HEK293 (cell line): ENCODE measurements at regions not wholly inside any gene's neighbourhood (a gene's known extent, or its start where the extent isn't known, plus 50 kb on each side); places are given as distances from the start of the nearest gene placed in this dataset.

ENCODE experiments used
- CTCF ChIA-PET: fragments of 350-600 bp; formaldehyde crosslinking; extraction: SDS; loops from one replicate; lab custom pipeline; 2021; ENCODE audit warnings: antibody characterized with exemption; lab: Yijun Ruan, JAX
- POLR2A ChIA-PET: fragments of 300-600 bp; formaldehyde crosslinking; extraction: SDS; loops from one replicate; lab custom pipeline; 2020; ENCODE audit warnings: antibody characterized with exemption, inconsistent platforms; lab: Yijun Ruan, JAX
- H3K27ac ChIP-seq: fragments of 200-500 bp; sonication (Bioruptor generic); 2 replicates; pipeline ENCODE4 v1.5.1; 2014; ENCODE audit warnings: low read depth, low read length, control low read depth, inconsistent platforms; ENCODE audit errors: extremely low read depth
- H3K36me3 ChIP-seq, 2 experiments: fragments of 200-500 bp in 1 of 2; sonication (Bioruptor generic) in 1 of 2; 1 replicate in 1 of 2; 2 replicates in 1 of 2; pipeline ENCODE4 v1.5.1; 2014 to 2017; ENCODE audit warnings: inconsistent platforms in 2 of 2, low read length in 2 of 2; ENCODE audit not compliant: control insufficient read depth in 2 of 2, insufficient read depth in 1 of 2
- H3K4me1 ChIP-seq: fragments of 200-500 bp; sonication (Bioruptor generic); 2 replicates; pipeline ENCODE4 v1.5.1; 2014; ENCODE audit warnings: mild to moderate bottlenecking, low read length, inconsistent platforms; ENCODE audit not compliant: control insufficient read depth, insufficient read depth
- H3K4me3 ChIP-seq: 2 replicates; pipeline ENCODE4 v1.5.1; 2011; ENCODE audit warnings: low read depth, mild to moderate bottlenecking, control low read depth, low read length, moderate library complexity
- H3K9me3 ChIP-seq: fragments of 200-500 bp; sonication (Bioruptor generic); 2 replicates; pipeline ENCODE4 v1.5.1; 2014; ENCODE audit warnings: low read depth, low read length, inconsistent platforms; ENCODE audit not compliant: control insufficient read depth, insufficient read depth
- GLIS2 ChIP-seq: fragments of 450-650 bp; formaldehyde crosslinking; IDR thresholded peaks from 2 replicates; pipeline ENCODE4 v1.5.1; 2016; ENCODE audit warnings: missing biosample characterization, missing genetic modification characterization
- HOXD13 ChIP-seq: sonication (generic); formaldehyde crosslinking; IDR thresholded peaks from 2 replicates; pipeline ENCODE4 v1.8.0; 2022; ENCODE audit warnings: missing genetic modification reagents, borderline replicate concordance
- KLF16 ChIP-seq: fragments of 450-650 bp; formaldehyde crosslinking; IDR thresholded peaks from 2 replicates; pipeline ENCODE4 v1.5.1; 2017; ENCODE audit warnings: missing biosample characterization, missing genetic modification characterization
- KLF9 ChIP-seq: fragments of 450-650 bp; formaldehyde crosslinking; IDR thresholded peaks from 2 replicates; pipeline ENCODE4 v1.5.1; 2016; ENCODE audit warnings: missing biosample characterization, missing genetic modification characterization, low read depth
- RBAK ChIP-seq: fragments of 450-650 bp; formaldehyde crosslinking; IDR thresholded peaks from 2 replicates; pipeline ENCODE4 v1.5.1; 2016; ENCODE audit warnings: missing biosample characterization, missing genetic modification characterization
- ZBTB1 ChIP-seq: fragments of 450-650 bp; formaldehyde crosslinking; IDR thresholded peaks from 2 replicates; pipeline ENCODE4 v1.5.1; 2016; ENCODE audit warnings: missing biosample characterization, missing genetic modification characterization
- ZBTB21 ChIP-seq: fragments of 450-650 bp; formaldehyde crosslinking; IDR thresholded peaks from 2 replicates; pipeline ENCODE4 v1.5.1; 2017; ENCODE audit warnings: missing biosample characterization, missing genetic modification characterization
- ZBTB7A ChIP-seq: fragments of 450-650 bp; formaldehyde crosslinking; IDR thresholded peaks from 2 replicates; pipeline ENCODE4 v1.5.1; 2016; ENCODE audit warnings: low read depth, missing biosample characterization, missing genetic modification characterization
- ZEB2 ChIP-seq: fragments of 450-650 bp; formaldehyde crosslinking; IDR thresholded peaks from 2 replicates; pipeline ENCODE4 v1.5.1; 2016; ENCODE audit warnings: missing biosample characterization, missing genetic modification characterization
- ZNF202 ChIP-seq: fragments of 450-650 bp; formaldehyde crosslinking; IDR thresholded peaks from 2 replicates; pipeline ENCODE4 v1.5.1; 2016; ENCODE audit warnings: missing biosample characterization, missing genetic modification characterization, borderline replicate concordance
- ZNF23 ChIP-seq: fragments of 450-650 bp; formaldehyde crosslinking; IDR thresholded peaks from 2 replicates; pipeline ENCODE4 v1.5.1; 2016; ENCODE audit warnings: missing biosample characterization, missing genetic modification characterization, borderline replicate concordance
- ZNF266 ChIP-seq: fragments of 450-650 bp; formaldehyde crosslinking; IDR thresholded peaks from 2 replicates; pipeline ENCODE4 v1.5.1; 2016; ENCODE audit warnings: missing biosample characterization, missing genetic modification characterization, low read depth
- ZNF274 ChIP-seq, 2 experiments: fragments of 200-500 bp in 1 of 2; fragments of 450-650 bp in 1 of 2; sonication (Bioruptor generic) in 1 of 2; formaldehyde crosslinking in 1 of 2; IDR thresholded peaks; 2 replicates each; pipeline versions ENCODE4 v1.5.1 to v1.6.1; 2014 to 2016; ENCODE audit warnings: borderline replicate concordance in 1 of 2, inconsistent platforms in 1 of 2, low read length in 1 of 2, missing biosample characterization in 1 of 2, missing genetic modification characterization in 1 of 2
- ZNF292 ChIP-seq: fragments of 450-650 bp; formaldehyde crosslinking; IDR thresholded peaks from 2 replicates; pipeline ENCODE4 v1.5.1; 2016; ENCODE audit warnings: low read depth, missing biosample characterization, missing genetic modification characterization, borderline replicate concordance
- ZNF311 ChIP-seq: fragments of 450-650 bp; formaldehyde crosslinking; IDR thresholded peaks from 2 replicates; pipeline ENCODE4 v1.5.1; 2017; ENCODE audit warnings: missing biosample characterization, missing genetic modification characterization, borderline replicate concordance
- ZNF366 ChIP-seq: fragments of 450-650 bp; formaldehyde crosslinking; conservative IDR thresholded peaks from 2 replicates; pipeline ENCODE4 v1.5.1; 2016; ENCODE audit warnings: missing biosample characterization, missing genetic modification characterization
- ZNF423 ChIP-seq: fragments of 450-650 bp; formaldehyde crosslinking; IDR thresholded peaks from 2 replicates; pipeline ENCODE4 v1.5.1; 2016; ENCODE audit warnings: missing biosample characterization, missing genetic modification characterization
- ZNF529 ChIP-seq: fragments of 450-650 bp; formaldehyde crosslinking; IDR thresholded peaks from 2 replicates; pipeline ENCODE4 v1.5.1; 2017; ENCODE audit warnings: missing genetic modification characterization, missing biosample characterization; ENCODE audit not compliant: insufficient replicate concordance
- ZNF621 ChIP-seq: fragments of 450-650 bp; formaldehyde crosslinking; IDR thresholded peaks from 2 replicates; pipeline ENCODE4 v1.5.1; 2017; ENCODE audit warnings: missing biosample characterization, missing genetic modification characterization
- ZNF660 ChIP-seq: fragments of 450-650 bp; IDR thresholded peaks from 2 replicates; pipeline ENCODE4 v1.5.1; 2018; ENCODE audit warnings: missing biosample characterization, mild to moderate bottlenecking, missing genetic modification characterization
- ZNF664 ChIP-seq: fragments of 450-650 bp; formaldehyde crosslinking; IDR thresholded peaks from 2 replicates; pipeline ENCODE4 v1.5.1; 2016; ENCODE audit warnings: missing biosample characterization, missing genetic modification characterization
- ZNF692 ChIP-seq: fragments of 450-650 bp; formaldehyde crosslinking; IDR thresholded peaks from 2 replicates; pipeline ENCODE4 v1.5.1; 2016; ENCODE audit warnings: missing biosample characterization, missing genetic modification characterization
- ZNF785 ChIP-seq: fragments of 450-650 bp; formaldehyde crosslinking; IDR thresholded peaks from 2 replicates; pipeline ENCODE4 v1.5.1; 2016; ENCODE audit warnings: missing biosample characterization, missing genetic modification characterization
- TF ChIP-seq, protein P1 (sequence below): fragments of 450-650 bp; formaldehyde crosslinking; IDR thresholded peaks from 2 replicates; pipeline ENCODE4 v1.5.1; 2016; ENCODE audit warnings: missing biosample characterization, missing genetic modification characterization

- Histone ChIP-seq H3K36me3 (no peaks in the 10 kb centered on the region), H3K27ac (no peak overlapping the region), H3K4me1 (no peaks in the 10 kb centered on the region), H3K9me3 (no peaks in the 10 kb centered on the region), H3K4me3 (no peak overlapping the region)
- POLR2A ChIA-PET = no interaction called here
- CTCF ChIA-PET = no interaction called here
- TF ChIP-seq ZBTB1 (tag by site-specific recombination) = no peak
- TF ChIP-seq ZNF692 = no peak
- no peak for TF ChIP-seq ZNF423 (tag by site-specific recombination)
- no peak for TF ChIP-seq ZNF785 (tag by site-specific recombination)
- TF ChIP-seq ZNF292 = no peak
- TF ChIP-seq ZNF274 (IDR thresholded peaks at IDR 0.05; ENCODE audit: low read length) = no peak
- TF ChIP-seq ZNF274 (tag by site-specific recombination; IDR thresholded peaks at IDR 0.05; ENCODE audit: borderline replicate concordance) = no peak
- TF ChIP-seq ZEB2 (tag by site-specific recombination) = no peak
- TF ChIP-seq ZNF311 = no peak
- no peak for TF ChIP-seq KLF9
- TF ChIP-seq ZNF664 (tag by site-specific recombination) = no peak
- no peak for TF ChIP-seq KLF16
- no peak for TF ChIP-seq ZNF366 (tag by site-specific recombination)
- no peak for TF ChIP-seq ZNF202 (tag by site-specific recombination)
- no peak for TF ChIP-seq HOXD13 (CRISPR knock-in tag)
- no peak for TF ChIP-seq GLIS2 (tag by site-specific recombination)
- TF ChIP-seq, all 188 proteins: peak for 0
These were observed 380.6 kb downstream of the ARL4A start for GRCh38 chr7:13068032-13068431.

- TF ChIP-seq ZBTB7A (tag by site-specific recombination) (no peak), ZBTB21 (tag by site-specific recombination) (no peak), RBAK (tag by site-specific recombination) (no peak), ZNF23 (no peak), ZNF529 (tag by site-specific recombination) (no peak), ZNF621 (tag by site-specific recombination) (no peak), ZNF202 (tag by site-specific recombination) (no peak), ZNF266 (tag by site-specific recombination) (no peak), ZNF660 (tag by site-specific recombination) (no peak)
- TF ChIP-seq, protein P1, sequence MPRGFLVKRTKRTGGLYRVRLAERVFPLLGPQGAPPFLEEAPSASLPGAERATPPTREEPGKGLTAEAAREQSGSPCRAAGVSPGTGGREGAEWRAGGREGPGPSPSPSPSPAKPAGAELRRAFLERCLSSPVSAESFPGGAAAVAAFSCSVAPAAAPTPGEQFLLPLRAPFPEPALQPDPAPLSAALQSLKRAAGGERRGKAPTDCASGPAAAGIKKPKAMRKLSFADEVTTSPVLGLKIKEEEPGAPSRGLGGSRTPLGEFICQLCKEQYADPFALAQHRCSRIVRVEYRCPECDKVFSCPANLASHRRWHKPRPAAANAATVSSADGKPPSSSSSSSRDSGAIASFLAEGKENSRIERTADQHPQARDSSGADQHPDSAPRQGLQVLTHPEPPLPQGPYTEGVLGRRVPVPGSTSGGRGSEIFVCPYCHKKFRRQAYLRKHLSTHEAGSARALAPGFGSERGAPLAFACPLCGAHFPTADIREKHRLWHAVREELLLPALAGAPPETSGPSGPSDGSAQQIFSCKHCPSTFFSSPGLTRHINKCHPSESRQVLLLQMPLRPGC (tag by site-specific recombination) = no peak
- Histone ChIP-seq H3K4me3 (no peak overlapping the region), H3K4me1 (no peaks in the 10 kb centered on the region), H3K9me3 (no peaks in the 10 kb centered on the region), H3K27ac (no peak overlapping the region), H3K36me3 (no peaks in the 10 kb centered on the region)
- POLR2A ChIA-PET = no interaction called here
- CTCF ChIA-PET = no interaction called here
These were observed 382.4 kb downstream of the ARL4A start for GRCh38 chr7:13069841-13070240.
